AG04449 (cell line): ENCODE measurements at regions not wholly inside any gene's neighbourhood (a gene's known extent, or its start where the extent isn't known, plus 50 kb on each side); places are given as distances from the start of the nearest gene placed in this dataset.
A peak's percentile ranks its signal among the peaks of the same experiment; 100 is the strongest.

Source experiments
- CTCF ChIA-PET: fragments of 350-600 bp; formaldehyde crosslinking; extraction: SDS; loops from one replicate; lab custom pipeline; 2021; ENCODE audit warnings: antibody characterized with exemption; lab: Yijun Ruan, JAX
- POLR2A ChIA-PET: fragments of 400-600, 350-600 bp; formaldehyde crosslinking; extraction: SDS; loops from one replicate; lab custom pipeline; 2020; ENCODE audit warnings: antibody characterized with exemption, inconsistent platforms; lab: Yijun Ruan, JAX
- DNase-seq: peaks from one replicate; pipeline ENCODE4 v3.0.0-alpha.2; 2010; ENCODE audit warnings: low read depth, low spot score
- H3K4me3 ChIP-seq: 2 replicates; pipeline ENCODE4 v1.5.1; 2011; ENCODE audit warnings: low read depth, mild to moderate bottlenecking, control low read depth, low read length
- CTCF ChIP-seq: IDR thresholded peaks from one replicate; pipeline ENCODE4 v1.5.1; 2011; ENCODE audit warnings: mild to moderate bottlenecking, moderate library complexity, low read length, control low read depth, inconsistent platforms; ENCODE audit not compliant: insufficient read depth; ENCODE audit errors: missing control alignments

- TF ChIP-seq CTCF = no peak
- CTCF ChIA-PET = no interaction called here
- POLR2A ChIA-PET = no interaction called here
- DNase-seq = no peak
- no peak overlapping the region for H3K4me3 ChIP-seq
These were observed 273.5 kb upstream of the SEMA6D start for GRCh38 chr15:47443839-47444238.

GRCh38 chr15:47445723-47446392 lies 271.4 kb upstream of the SEMA6D start:
- H3K4me3 ChIP-seq = no peak overlapping the region
- ChIA-PET CTCF (no interaction called here), POLR2A (no interaction called here)
- no peak for TF ChIP-seq CTCF
- no peak for DNase-seq

DNA sequence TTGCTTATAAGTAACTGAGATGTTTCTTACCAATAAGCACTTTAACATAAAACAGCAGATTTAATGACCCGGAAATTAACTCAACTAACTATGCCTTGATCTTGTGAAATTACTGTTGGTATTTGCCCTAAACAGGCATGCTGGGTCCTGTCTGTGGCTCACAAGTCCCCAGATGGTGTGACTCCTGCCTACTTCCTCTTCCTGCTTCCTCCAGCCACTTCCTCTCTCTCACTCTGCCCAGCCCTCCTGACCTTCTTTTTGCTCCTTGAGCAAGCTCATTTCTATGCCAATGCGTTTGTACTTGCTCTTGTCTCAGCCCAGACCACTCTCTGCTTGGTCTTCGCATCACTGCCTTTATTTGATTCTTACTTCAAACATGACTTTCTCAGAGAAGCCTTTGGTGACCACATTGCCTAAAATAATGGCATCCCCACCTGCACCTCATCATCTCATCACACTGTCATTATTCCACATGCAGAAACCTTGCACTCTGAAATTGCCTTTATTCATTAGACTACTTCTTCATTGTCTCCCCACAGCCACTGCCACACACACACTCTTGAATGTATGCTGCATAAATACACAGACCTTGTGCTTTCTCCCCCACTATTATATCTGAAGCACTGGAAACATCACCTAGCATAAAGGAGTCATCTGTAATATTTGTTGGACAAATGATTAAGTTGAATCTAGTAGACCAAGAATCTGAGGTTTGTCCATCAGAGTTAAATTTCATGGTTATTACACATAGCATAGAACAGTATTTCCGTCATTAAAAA lies 256.3 kb upstream of the SEMA6D start:
- DNase-seq = no peak
- TF ChIP-seq CTCF = no peak
- ChIA-PET CTCF (interaction anchor here (1.6 kb wide), 1 partner anchor 11 kb away, joined by 6 read pairs; no protein-coding TSS in a partner anchor), POLR2A (no interaction called here)
- no peak overlapping the region for H3K4me3 ChIP-seq

DNA sequence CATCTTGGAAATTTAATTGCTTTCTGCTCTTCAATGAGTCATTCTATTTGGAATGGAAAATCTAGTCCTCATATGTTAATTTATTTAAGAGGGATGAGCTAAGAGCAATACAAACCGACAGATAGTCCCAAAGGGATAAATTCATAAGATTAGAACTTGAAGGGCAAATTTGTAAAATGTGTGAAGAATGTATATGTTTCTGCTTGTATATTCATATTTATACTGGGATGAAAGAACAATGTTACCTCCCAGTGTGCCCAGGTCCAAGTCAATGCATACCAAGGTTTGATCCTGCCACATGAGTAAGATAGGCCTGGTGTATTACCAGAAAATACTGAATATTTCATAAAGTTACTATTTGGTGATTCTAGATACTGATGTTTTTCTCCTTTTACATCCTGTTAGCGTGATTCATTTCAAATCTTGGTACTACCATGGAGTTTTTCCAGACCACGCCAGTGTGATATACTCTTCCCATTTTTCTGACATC lies 255.6 kb upstream of the SEMA6D start:
- ChIA-PET CTCF (no interaction called here), POLR2A (no interaction called here)
- DNase-seq = peak; percentile 50
- TF ChIP-seq CTCF = no peak
- no peak overlapping the region for H3K4me3 ChIP-seq

DNA sequence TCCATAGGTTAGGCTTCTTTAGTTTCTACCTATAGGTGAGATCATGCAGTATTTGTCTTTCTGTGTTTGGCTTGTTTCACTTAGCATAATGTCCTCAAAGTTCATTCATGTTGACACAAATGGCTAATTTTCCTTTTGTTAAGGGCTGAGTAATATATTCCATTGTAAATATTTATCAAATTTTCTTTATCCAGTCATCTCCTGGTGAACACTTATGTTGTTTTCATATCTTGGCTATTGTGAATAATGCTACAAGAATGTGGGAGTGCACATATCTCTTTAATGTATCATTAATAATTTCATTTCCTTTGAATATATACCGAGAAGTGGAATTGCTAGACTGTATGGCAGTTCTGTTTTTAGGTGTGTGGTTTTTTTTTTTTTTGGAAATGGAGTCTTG lies 250.9 kb upstream of the SEMA6D start:
- no peak for TF ChIP-seq CTCF
- H3K4me3 ChIP-seq = no peak overlapping the region
- POLR2A ChIA-PET = no interaction called here
- peak; percentile 44 for DNase-seq
- CTCF ChIA-PET = no interaction called here

DNA sequence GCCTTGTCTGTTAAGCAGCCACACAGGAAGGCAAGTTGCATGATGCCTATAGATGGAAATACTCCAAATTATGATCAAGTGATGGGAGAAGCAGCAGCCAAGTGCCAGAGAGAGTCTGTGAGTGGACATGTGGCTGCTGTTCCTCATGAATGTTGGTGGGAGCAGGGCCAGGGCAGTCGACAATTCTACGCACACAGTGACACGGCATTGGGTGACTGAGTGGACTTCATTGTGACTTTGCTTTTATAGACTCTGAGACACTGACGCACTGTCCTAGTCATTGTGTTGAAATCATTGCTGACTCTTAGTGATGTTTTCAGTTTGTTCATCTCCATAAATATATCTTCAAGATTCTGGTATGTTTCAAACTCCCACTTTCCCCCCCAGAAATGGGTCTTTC lies 246.3 kb upstream of the SEMA6D start:
- no peak for DNase-seq
- ChIA-PET POLR2A (no interaction called here), CTCF (interaction anchor here (0.8 to 1.5 kb wide), 8 partner anchors 11 to 518 kb away, joined by 3 to 6 read pairs (median 3); partner anchors contain the start of gene SEMA6D)
- no peak for TF ChIP-seq CTCF
- H3K4me3 ChIP-seq = no peak overlapping the region
